Endodermal cell (in vitro differentiated cells): ENCODE measurements at regions not wholly inside any gene's neighbourhood (a gene's known extent, or its start where the extent isn't known, plus 50 kb on each side); places are given as distances from the start of the nearest gene placed in this dataset.

Experiments used
- DNase-seq: peaks from one replicate; pipeline ENCODE4 v3.0.0-alpha.2; 2017
- H3K27ac ChIP-seq: 2 replicates; pipeline ENCODE4 v1.5.1; 2013; ENCODE audit warnings: mild to moderate bottlenecking, low read depth, low read length, moderate library complexity
- H3K27me3 ChIP-seq: 2 replicates; pipeline ENCODE4 v1.6.1; 2013; ENCODE audit warnings: mild to moderate bottlenecking, low read length, moderate library complexity; ENCODE audit not compliant: insufficient read depth, control insufficient read depth, poor library complexity, severe bottlenecking
- H3K36me3 ChIP-seq: 2 replicates; pipeline ENCODE4 v1.7.0; 2013; ENCODE audit warnings: mild to moderate bottlenecking, low read length, moderate library complexity; ENCODE audit not compliant: control insufficient read depth, insufficient read depth
- H3K4me1 ChIP-seq: one replicate; pipeline ENCODE4 v1.7.0; 2013; ENCODE audit warnings: low read length; ENCODE audit not compliant: control insufficient read depth, insufficient read depth
- H3K4me3 ChIP-seq: 2 replicates; pipeline ENCODE4 v1.5.1; 2013; ENCODE audit warnings: mild to moderate bottlenecking, low read length, moderate library complexity
- H3K9ac ChIP-seq: 2 replicates; pipeline ENCODE4 v1.6.1; 2013; ENCODE audit warnings: mild to moderate bottlenecking, low read length, moderate library complexity; ENCODE audit not compliant: poor library complexity, severe bottlenecking; ENCODE audit errors: extremely low read depth
- H3K9me3 ChIP-seq: 2 replicates; pipeline ENCODE4 v1.6.1; 2013; ENCODE audit warnings: mild to moderate bottlenecking, low read length, moderate library complexity; ENCODE audit not compliant: control insufficient read depth
- H3K27ac Mint-ChIP-seq: 2 replicates; pipeline ENCODE4 v1.8.0; 2020; ENCODE audit warnings: mixed read lengths
- H3K27me3 Mint-ChIP-seq: 2 replicates; pipeline ENCODE4 v1.8.0; 2021; ENCODE audit warnings: mild to moderate bottlenecking, mixed read lengths; ENCODE audit not compliant: insufficient read depth
- H3K36me3 Mint-ChIP-seq: 2 replicates; pipeline ENCODE4 v1.8.0; 2020; ENCODE audit warnings: low read depth, mixed read lengths
- H3K4me1 Mint-ChIP-seq: 2 replicates; pipeline ENCODE4 v1.8.0; 2020; ENCODE audit warnings: mixed read lengths
- H3K4me3 Mint-ChIP-seq: 2 replicates; pipeline ENCODE4 v1.8.0; 2020; ENCODE audit warnings: mild to moderate bottlenecking, moderate library complexity, mixed read lengths
- H3K9me3 Mint-ChIP-seq: 2 replicates; pipeline ENCODE4 v1.8.0; 2020; ENCODE audit warnings: mild to moderate bottlenecking, mixed read lengths
- CTCF ChIP-seq: fragments of 200-600 bp; sonication (generic); conservative IDR thresholded peaks from 2 replicates; pipeline ENCODE4 v1.5.0; 2021; ENCODE audit warnings: antibody characterized with exemption, mild to moderate bottlenecking
- WGBS, 2 experiments: methylation state at CpG; one replicate each; pipeline versions ENCODE4 v1.1.5 to v1.1.7; 2013; ENCODE audit warnings: missing lambda C conversion rate in 2 of 2, mixed read lengths in 1 of 2; ENCODE audit not compliant: insufficient coverage in 1 of 2, insufficient read length in 1 of 2; 5-methylcytosine and 5-hydroxymethylcytosine counted together

- Mint-ChIP-seq H3K27ac (no peak overlapping the region), H3K27me3 (peaks cover 56% of the 10 kb centered on the region), H3K4me3 (no peak overlapping the region), H3K9me3 (peaks cover 17% of the 10 kb centered on the region), H3K36me3 (no peaks in the 10 kb centered on the region), H3K4me1 (peaks cover 5% of the 10 kb centered on the region)
- DNase-seq = peak; percentile 69
- Histone ChIP-seq H3K4me1 (no peaks in the 10 kb centered on the region), H3K27me3 (peaks cover 49% of the 10 kb centered on the region), H3K4me3 (no peak overlapping the region), H3K9ac (no peak overlapping the region), H3K9me3 (peaks cover 16% of the 10 kb centered on the region), H3K36me3 (no peaks in the 10 kb centered on the region), H3K27ac (no peak overlapping the region)
- TF ChIP-seq CTCF = no peak
- WGBS, 2 experiments = 93% methylated on average over 6 of the region's 6 CpGs
Observed at GRCh38 chr12:115251727-115252126, 567.8 kb upstream of the TBX3 start.

DNA sequence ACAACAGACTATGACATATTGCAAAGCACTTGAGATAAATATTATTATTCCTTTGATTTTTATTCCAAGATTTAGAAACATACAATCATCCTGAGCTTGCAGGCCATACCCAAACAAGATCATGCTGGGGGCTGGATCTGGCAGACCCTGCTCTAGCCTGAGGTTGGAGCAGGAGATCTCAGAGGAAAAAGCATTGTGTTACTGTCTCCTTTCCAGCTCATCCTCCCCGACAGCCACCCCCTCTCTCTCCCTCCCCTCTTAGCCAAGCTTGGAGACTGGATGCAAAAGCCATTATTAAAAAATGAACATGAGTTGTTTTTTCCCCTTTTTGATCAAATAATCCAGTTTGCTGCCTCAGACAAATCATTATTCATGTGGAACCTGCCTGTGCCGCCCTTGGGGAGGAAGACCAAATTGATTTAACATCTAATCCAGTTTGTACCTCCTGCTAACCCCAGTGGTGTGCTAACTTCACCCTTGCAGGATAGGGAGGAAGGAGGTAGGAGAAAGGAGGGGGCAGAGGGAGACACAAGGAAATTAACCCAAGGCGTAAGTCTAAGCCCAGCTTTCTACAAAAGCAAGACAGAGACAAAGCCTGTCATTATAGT lies 565.8 kb upstream of the TBX3 start:
- Histone ChIP-seq H3K9me3 (peaks cover 16% of the 10 kb centered on the region), H3K4me3 (no peak overlapping the region), H3K27ac (no peak overlapping the region), H3K9ac (no peak overlapping the region), H3K27me3 (peaks cover 44% of the 10 kb centered on the region), H3K36me3 (no peaks in the 10 kb centered on the region), H3K4me1 (no peaks in the 10 kb centered on the region)
- Mint-ChIP-seq H3K36me3 (no peaks in the 10 kb centered on the region), H3K9me3 (peaks cover 17% of the 10 kb centered on the region), H3K27ac (no peak overlapping the region), H3K27me3 (peaks cover 55% of the 10 kb centered on the region), H3K4me1 (no peaks in the 10 kb centered on the region), H3K4me3 (no peak overlapping the region)
- 91% methylated on average over 3 of the region's 3 CpGs; no CpG with 5 or more reads in 1 of the 2 experiments for WGBS, 2 experiments
- DNase-seq = no peak
- no peak for TF ChIP-seq CTCF

DNA sequence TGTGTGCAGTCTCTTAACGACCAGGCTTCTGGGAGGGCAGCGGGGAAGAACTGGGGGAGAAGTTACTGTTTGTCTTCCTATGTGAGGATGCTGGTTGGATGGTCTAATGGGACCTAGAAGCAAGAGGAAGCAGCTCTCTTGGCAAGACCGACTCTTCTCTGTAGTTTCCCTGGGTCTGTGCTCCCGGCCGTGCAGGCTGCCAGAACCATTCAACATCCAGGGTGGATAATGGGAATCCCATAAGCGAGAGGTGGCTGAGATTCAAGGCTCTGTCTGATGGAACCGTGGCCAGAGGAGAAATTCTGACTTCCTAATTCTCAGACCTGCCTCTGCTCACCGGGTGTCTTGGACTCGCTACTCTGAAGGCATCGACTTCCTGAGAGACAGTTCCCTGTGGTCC lies 561.0 kb upstream of the TBX3 start:
- Histone ChIP-seq H3K4me3 (no peak overlapping the region), H3K4me1 (no peaks in the 10 kb centered on the region), H3K27ac (no peak overlapping the region), H3K9me3 (peaks cover 16% of the 10 kb centered on the region), H3K9ac (no peak overlapping the region), H3K36me3 (no peaks in the 10 kb centered on the region), H3K27me3 (peaks cover 37% of the 10 kb centered on the region)
- no peak for DNase-seq
- H3K9me3 Mint-ChIP-seq = peaks cover 17% of the 10 kb centered on the region
- no peaks in the 10 kb centered on the region for H3K36me3 Mint-ChIP-seq
- H3K4me3 Mint-ChIP-seq = no peak overlapping the region
- no peak for TF ChIP-seq CTCF
- H3K27ac Mint-ChIP-seq = no peak overlapping the region
- peaks cover 44% of the 10 kb centered on the region for H3K27me3 Mint-ChIP-seq
- no peaks in the 10 kb centered on the region for H3K4me1 Mint-ChIP-seq
- 89 to 91% methylated on average over 5 to 10 of the region's 10 CpGs for WGBS, 2 experiments
